WTC11 (cell line): ENCODE measurements at regions not wholly inside any gene's neighbourhood (a gene's known extent, or its start where the extent isn't known, plus 50 kb on each side); places are given as distances from the start of the nearest gene placed in this dataset.

Experiments
- ATAC-seq: fragments of 200-7000 bp; cut with Tn5 transposase; 2 replicates; pipeline ENCODE4 v1.10.0; 2021; ENCODE audit warnings: mild to moderate bottlenecking, moderate library complexity
- CTCF ChIA-PET: fragments of 300-600 bp; sonication (Branson Sonifier 250); formaldehyde crosslinking; loops from one replicate; lab custom pipeline; 2021; ENCODE audit warnings: antibody characterized with exemption; lab: Charles Lee
- POLR2A ChIA-PET: fragments of 350-600 bp; sonication (Branson Sonifier 250); formaldehyde crosslinking; loops from one replicate; lab custom pipeline; 2021; ENCODE audit warnings: antibody characterized with exemption; lab: Charles Lee
- DNase-seq: peaks from one replicate; pipeline ENCODE4 v3.0.0; 2021; ENCODE audit warnings: low spot score
- H3K27ac Mint-ChIP-seq: 2 replicates; pipeline ENCODE4 v1.8.0; 2021; ENCODE audit warnings: mixed read lengths
- H3K27me3 Mint-ChIP-seq: 2 replicates; pipeline ENCODE4 v1.8.0; 2021; ENCODE audit warnings: low read depth, mild to moderate bottlenecking, moderate library complexity, mixed read lengths
- H3K36me3 Mint-ChIP-seq: 2 replicates; pipeline ENCODE4 v1.8.0; 2021; ENCODE audit warnings: mixed read lengths
- H3K4me1 Mint-ChIP-seq: 2 replicates; pipeline ENCODE4 v1.8.0; 2022; ENCODE audit warnings: mixed read lengths
- H3K4me3 Mint-ChIP-seq: 2 replicates; pipeline ENCODE4 v1.8.0; 2021; ENCODE audit warnings: mild to moderate bottlenecking, moderate library complexity, mixed read lengths
- H3K9me3 Mint-ChIP-seq: 2 replicates; pipeline ENCODE4 v1.8.0; 2021; ENCODE audit warnings: mixed read lengths
- CREM ChIP-seq: sonication (generic); formaldehyde crosslinking; IDR thresholded peaks from 2 replicates; pipeline ENCODE4 v1.8.1; 2022; ENCODE audit warnings: mild to moderate bottlenecking, missing genetic modification reagents, moderate library complexity
- FOXK1 ChIP-seq: sonication (generic); formaldehyde crosslinking; IDR thresholded peaks from 2 replicates; pipeline ENCODE4 v1.8.0; 2022; ENCODE audit warnings: mild to moderate bottlenecking, moderate library complexity, missing genetic modification reagents
- IRF2 ChIP-seq: sonication (generic); formaldehyde crosslinking; IDR thresholded peaks from 2 replicates; pipeline ENCODE4 v1.8.0; 2022; ENCODE audit warnings: low read depth, missing genetic modification reagents, borderline replicate concordance
- JAZF1 ChIP-seq: fragments of 250-450 bp; sonication (Bioruptor Pico); IDR thresholded peaks from 2 replicates; pipeline ENCODE4 v1.9.0; 2021; ENCODE audit warnings: moderate library complexity, mild to moderate bottlenecking, inconsistent platforms
- NFE2L1 ChIP-seq: sonication (generic); formaldehyde crosslinking; IDR thresholded peaks from 2 replicates; pipeline ENCODE4 v1.8.1; 2023; ENCODE audit warnings: missing genetic modification reagents
- NR3C1 ChIP-seq: sonication (generic); formaldehyde crosslinking; conservative IDR thresholded peaks from 2 replicates; pipeline ENCODE4 v1.8.1; 2023; ENCODE audit warnings: low read depth, mild to moderate bottlenecking, missing genetic modification reagents
- SOX15 ChIP-seq: fragments of 250-450 bp; sonication (Bioruptor Pico); IDR thresholded peaks from 2 replicates; pipeline ENCODE4 v1.9.0; 2021; ENCODE audit warnings: mild to moderate bottlenecking
- SP1 ChIP-seq: sonication (generic); formaldehyde crosslinking; conservative IDR thresholded peaks from 2 replicates; pipeline ENCODE4 v1.8.1; 2022; ENCODE audit warnings: missing genetic modification reagents
- TCF7 ChIP-seq: sonication (generic); formaldehyde crosslinking; IDR thresholded peaks from 2 replicates; pipeline ENCODE4 v1.8.0; 2022; ENCODE audit warnings: mild to moderate bottlenecking, low read depth, missing genetic modification reagents, moderate library complexity
- TEAD4 ChIP-seq: sonication (generic); formaldehyde crosslinking; IDR thresholded peaks from 2 replicates; pipeline ENCODE4 v1.8.0; 2022; ENCODE audit warnings: mild to moderate bottlenecking, missing genetic modification reagents
- ZNF232 ChIP-seq: sonication (generic); formaldehyde crosslinking; IDR thresholded peaks from 2 replicates; pipeline ENCODE4 v1.8.0; 2022; ENCODE audit warnings: mild to moderate bottlenecking, missing genetic modification reagents
- ZNF263 ChIP-seq: sonication (generic); formaldehyde crosslinking; IDR thresholded peaks from 2 replicates; pipeline ENCODE4 v1.8.1; 2022; ENCODE audit warnings: low read depth, mild to moderate bottlenecking, moderate library complexity, missing genetic modification reagents
- ZNF317 ChIP-seq: sonication (generic); formaldehyde crosslinking; IDR thresholded peaks from 2 replicates; pipeline ENCODE4 v1.8.1; 2023; ENCODE audit warnings: low read depth, mild to moderate bottlenecking, moderate library complexity, missing genetic modification reagents, borderline replicate concordance
- TF ChIP-seq, protein P1 (sequence below): sonication (generic); formaldehyde crosslinking; IDR thresholded peaks from 2 replicates; pipeline ENCODE4 v1.8.1; 2023; ENCODE audit warnings: mild to moderate bottlenecking, missing genetic modification reagents, moderate library complexity
- TF ChIP-seq, protein P2 (sequence below): sonication (generic); formaldehyde crosslinking; IDR thresholded peaks from 2 replicates; pipeline ENCODE4 v1.8.1; 2022; ENCODE audit warnings: low read depth, mild to moderate bottlenecking, moderate library complexity, missing genetic modification reagents, borderline replicate concordance
- TF ChIP-seq, protein P3 (sequence below): sonication (generic); formaldehyde crosslinking; IDR thresholded peaks from 2 replicates; pipeline ENCODE4 v1.8.0; 2022; ENCODE audit warnings: mild to moderate bottlenecking, missing genetic modification reagents
- TF ChIP-seq, protein P4 (sequence below): sonication (generic); formaldehyde crosslinking; IDR thresholded peaks from 2 replicates; pipeline ENCODE4 v1.8.1; 2023; ENCODE audit warnings: mild to moderate bottlenecking, moderate library complexity, missing genetic modification reagents
- TF ChIP-seq, protein P5 (sequence below): sonication (generic); formaldehyde crosslinking; IDR thresholded peaks from 2 replicates; pipeline ENCODE4 v1.8.1; 2023; ENCODE audit warnings: mild to moderate bottlenecking, missing genetic modification reagents
- TF ChIP-seq, protein P6 (sequence below): sonication (generic); formaldehyde crosslinking; IDR thresholded peaks from 2 replicates; pipeline ENCODE4 v1.8.0; 2023; ENCODE audit warnings: missing genetic modification reagents, mild to moderate bottlenecking, borderline replicate concordance
- TF ChIP-seq, protein P7 (sequence below): sonication (generic); formaldehyde crosslinking; IDR thresholded peaks from 2 replicates; pipeline ENCODE4 v1.8.1; 2023; ENCODE audit warnings: mild to moderate bottlenecking, missing genetic modification reagents

DNA sequence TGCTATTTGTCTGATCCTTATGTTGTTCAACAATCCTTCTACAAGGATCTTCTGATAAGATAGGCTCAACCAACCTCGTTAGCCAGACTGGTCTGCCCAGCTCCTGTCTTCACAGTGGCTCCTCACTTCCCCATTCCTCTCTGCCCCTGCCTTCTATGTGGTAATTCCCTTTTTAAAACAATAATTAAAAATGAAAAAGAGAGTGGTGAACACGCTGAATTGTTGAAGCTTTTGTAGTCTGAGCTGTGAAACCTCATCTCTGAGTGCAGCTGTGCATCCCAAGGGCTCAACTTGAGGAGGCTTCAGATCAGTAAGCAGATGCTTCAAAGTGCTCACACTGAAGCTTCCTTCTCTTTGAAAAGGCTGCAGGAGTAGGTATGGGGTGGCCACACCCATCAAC is 70.7 kb upstream of the JUN start:
- TF ChIP-seq, protein P1, sequence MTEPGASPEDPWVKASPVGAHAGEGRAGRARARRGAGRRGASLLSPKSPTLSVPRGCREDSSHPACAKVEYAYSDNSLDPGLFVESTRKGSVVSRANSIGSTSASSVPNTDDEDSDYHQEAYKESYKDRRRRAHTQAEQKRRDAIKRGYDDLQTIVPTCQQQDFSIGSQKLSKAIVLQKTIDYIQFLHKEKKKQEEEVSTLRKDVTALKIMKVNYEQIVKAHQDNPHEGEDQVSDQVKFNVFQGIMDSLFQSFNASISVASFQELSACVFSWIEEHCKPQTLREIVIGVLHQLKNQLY (CRISPR knock-in tag) = no peak
- no peak for TF ChIP-seq CREM (CRISPR knock-in tag)
- TF ChIP-seq ZNF263 (CRISPR knock-in tag) = no peak
- TF ChIP-seq, protein P2, sequence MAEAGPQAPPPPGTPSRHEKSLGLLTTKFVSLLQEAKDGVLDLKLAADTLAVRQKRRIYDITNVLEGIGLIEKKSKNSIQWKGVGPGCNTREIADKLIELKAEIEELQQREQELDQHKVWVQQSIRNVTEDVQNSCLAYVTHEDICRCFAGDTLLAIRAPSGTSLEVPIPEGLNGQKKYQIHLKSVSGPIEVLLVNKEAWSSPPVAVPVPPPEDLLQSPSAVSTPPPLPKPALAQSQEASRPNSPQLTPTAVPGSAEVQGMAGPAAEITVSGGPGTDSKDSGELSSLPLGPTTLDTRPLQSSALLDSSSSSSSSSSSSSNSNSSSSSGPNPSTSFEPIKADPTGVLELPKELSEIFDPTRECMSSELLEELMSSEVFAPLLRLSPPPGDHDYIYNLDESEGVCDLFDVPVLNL = no peak
- no peak for TF ChIP-seq ZNF317 (CRISPR knock-in tag)
- TF ChIP-seq, protein P3, sequence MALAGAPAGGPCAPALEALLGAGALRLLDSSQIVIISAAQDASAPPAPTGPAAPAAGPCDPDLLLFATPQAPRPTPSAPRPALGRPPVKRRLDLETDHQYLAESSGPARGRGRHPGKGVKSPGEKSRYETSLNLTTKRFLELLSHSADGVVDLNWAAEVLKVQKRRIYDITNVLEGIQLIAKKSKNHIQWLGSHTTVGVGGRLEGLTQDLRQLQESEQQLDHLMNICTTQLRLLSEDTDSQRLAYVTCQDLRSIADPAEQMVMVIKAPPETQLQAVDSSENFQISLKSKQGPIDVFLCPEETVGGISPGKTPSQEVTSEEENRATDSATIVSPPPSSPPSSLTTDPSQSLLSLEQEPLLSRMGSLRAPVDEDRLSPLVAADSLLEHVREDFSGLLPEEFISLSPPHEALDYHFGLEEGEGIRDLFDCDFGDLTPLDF (CRISPR knock-in tag) = no peak
- no peak for TF ChIP-seq FOXK1 (CRISPR knock-in tag)
- TF ChIP-seq, protein P4, sequence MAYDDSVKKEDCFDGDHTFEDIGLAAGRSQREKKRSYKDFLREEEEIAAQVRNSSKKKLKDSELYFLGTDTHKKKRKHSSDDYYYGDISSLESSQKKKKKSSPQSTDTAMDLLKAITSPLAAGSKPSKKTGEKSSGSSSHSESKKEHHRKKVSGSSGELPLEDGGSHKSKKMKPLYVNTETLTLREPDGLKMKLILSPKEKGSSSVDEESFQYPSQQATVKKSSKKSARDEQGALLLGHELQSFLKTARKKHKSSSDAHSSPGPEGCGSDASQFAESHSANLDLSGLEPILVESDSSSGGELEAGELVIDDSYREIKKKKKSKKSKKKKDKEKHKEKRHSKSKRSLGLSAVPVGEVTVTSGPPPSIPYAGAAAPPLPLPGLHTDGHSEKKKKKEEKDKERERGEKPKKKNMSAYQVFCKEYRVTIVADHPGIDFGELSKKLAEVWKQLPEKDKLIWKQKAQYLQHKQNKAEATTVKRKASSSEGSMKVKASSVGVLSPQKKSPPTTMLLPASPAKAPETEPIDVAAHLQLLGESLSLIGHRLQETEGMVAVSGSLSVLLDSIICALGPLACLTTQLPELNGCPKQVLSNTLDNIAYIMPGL (CRISPR knock-in tag) = no peak
- TF ChIP-seq NFE2L1 (CRISPR knock-in tag) = no peak
- no peak for TF ChIP-seq JAZF1 (CRISPR knock-in tag)
- TF ChIP-seq SOX15 (CRISPR knock-in tag) = no peak
- TF ChIP-seq SP1 (CRISPR knock-in tag) = no peak
- ATAC-seq (no peak), DNase-seq (no peak)
- ChIA-PET POLR2A (no interaction called here), CTCF (interaction anchor here (1.3 kb wide), 1 partner anchor 13 kb away, joined by 6 read pairs; no protein-coding TSS in a partner anchor)
- peaks cover 38% of the 10 kb centered on the region for H3K4me1 Mint-ChIP-seq
- no peaks in the 10 kb centered on the region for H3K9me3 Mint-ChIP-seq
- no peaks in the 10 kb centered on the region; the same call in 1 of the 2 replicates for H3K27me3 Mint-ChIP-seq
- H3K4me3 Mint-ChIP-seq = no peak overlapping the region
- no peak overlapping the region for H3K27ac Mint-ChIP-seq
- no peaks in the 10 kb centered on the region for H3K36me3 Mint-ChIP-seq

DNA sequence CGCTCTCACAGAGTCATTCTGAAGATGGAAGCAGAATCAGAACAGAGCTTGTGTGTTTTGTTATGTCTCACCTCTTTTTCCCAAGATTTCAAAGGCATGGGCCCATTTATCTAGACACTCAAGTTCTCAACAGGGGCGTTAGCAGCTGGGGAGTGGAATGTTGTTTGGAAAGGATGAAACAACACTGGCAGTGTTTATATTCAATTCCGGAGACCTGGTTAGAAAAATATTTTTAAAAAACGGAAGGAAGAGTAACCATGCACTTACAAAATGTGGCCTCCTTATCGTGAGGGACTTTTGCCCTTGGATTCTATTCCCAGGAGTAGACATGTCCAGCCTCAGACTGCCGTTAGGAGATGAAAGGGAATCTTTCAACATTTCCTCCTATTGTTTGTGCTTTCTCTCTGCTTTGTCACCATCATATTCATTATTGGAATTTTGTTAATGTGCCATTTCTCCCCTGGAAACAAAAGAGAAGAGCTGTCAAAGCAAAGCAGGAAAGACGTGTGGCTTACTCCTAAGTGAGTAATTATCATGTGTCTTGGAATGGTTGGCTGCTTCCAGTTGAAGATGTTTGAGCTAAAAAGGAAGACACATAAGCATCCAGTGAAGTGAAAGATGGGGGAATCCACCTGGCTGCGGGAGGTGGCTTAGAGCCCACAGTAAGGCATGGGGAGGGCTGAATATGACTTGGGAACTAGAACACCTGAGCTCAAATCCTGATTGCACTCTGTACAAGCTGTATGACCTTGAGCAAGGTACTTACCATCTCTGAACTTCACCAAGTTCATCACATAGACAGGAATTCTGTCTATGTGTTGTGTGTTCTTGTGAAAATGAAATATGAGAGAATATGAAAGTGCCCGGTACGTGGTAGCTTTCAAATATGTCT is 71.7 kb upstream of the JUN start:
- Mint-ChIP-seq H3K36me3 (no peaks in the 10 kb centered on the region), H3K4me3 (no peak overlapping the region), H3K4me1 (peaks cover 38% of the 10 kb centered on the region), H3K27ac (no peak overlapping the region), H3K27me3 (no peaks in the 10 kb centered on the region; the same call in 1 of the 2 replicates), H3K9me3 (no peaks in the 10 kb centered on the region)
- POLR2A ChIA-PET = no interaction called here
- CTCF ChIA-PET = interaction anchor here (0.5 to 1.3 kb wide), 2 partner anchors 14 to 1432 kb away, joined by 6 to 7 read pairs; partner anchors contain the start of gene DAB1
- DNase-seq (no peak), ATAC-seq (no peak)
- TF ChIP-seq, protein P5, sequence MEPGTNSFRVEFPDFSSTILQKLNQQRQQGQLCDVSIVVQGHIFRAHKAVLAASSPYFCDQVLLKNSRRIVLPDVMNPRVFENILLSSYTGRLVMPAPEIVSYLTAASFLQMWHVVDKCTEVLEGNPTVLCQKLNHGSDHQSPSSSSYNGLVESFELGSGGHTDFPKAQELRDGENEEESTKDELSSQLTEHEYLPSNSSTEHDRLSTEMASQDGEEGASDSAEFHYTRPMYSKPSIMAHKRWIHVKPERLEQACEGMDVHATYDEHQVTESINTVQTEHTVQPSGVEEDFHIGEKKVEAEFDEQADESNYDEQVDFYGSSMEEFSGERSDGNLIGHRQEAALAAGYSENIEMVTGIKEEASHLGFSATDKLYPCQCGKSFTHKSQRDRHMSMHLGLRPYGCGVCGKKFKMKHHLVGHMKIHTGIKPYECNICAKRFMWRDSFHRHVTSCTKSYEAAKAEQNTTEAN (CRISPR knock-in tag) = no peak
- TF ChIP-seq IRF2 (CRISPR knock-in tag) = no peak
- no peak for TF ChIP-seq TCF7 (CRISPR knock-in tag)
- no peak for TF ChIP-seq ZNF232
- TF ChIP-seq, protein P6, sequence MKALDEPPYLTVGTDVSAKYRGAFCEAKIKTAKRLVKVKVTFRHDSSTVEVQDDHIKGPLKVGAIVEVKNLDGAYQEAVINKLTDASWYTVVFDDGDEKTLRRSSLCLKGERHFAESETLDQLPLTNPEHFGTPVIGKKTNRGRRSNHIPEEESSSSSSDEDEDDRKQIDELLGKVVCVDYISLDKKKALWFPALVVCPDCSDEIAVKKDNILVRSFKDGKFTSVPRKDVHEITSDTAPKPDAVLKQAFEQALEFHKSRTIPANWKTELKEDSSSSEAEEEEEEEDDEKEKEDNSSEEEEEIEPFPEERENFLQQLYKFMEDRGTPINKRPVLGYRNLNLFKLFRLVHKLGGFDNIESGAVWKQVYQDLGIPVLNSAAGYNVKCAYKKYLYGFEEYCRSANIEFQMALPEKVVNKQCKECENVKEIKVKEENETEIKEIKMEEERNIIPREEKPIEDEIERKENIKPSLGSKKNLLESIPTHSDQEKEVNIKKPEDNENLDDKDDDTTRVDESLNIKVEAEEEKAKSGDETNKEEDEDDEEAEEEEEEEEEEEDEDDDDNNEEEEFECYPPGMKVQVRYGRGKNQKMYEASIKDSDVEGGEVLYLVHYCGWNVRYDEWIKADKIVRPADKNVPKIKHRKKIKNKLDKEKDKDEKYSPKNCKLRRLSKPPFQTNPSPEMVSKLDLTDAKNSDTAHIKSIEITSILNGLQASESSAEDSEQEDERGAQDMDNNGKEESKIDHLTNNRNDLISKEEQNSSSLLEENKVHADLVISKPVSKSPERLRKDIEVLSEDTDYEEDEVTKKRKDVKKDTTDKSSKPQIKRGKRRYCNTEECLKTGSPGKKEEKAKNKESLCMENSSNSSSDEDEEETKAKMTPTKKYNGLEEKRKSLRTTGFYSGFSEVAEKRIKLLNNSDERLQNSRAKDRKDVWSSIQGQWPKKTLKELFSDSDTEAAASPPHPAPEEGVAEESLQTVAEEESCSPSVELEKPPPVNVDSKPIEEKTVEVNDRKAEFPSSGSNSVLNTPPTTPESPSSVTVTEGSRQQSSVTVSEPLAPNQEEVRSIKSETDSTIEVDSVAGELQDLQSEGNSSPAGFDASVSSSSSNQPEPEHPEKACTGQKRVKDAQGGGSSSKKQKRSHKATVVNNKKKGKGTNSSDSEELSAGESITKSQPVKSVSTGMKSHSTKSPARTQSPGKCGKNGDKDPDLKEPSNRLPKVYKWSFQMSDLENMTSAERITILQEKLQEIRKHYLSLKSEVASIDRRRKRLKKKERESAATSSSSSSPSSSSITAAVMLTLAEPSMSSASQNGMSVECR (CRISPR knock-in tag) = no peak
- TF ChIP-seq NR3C1 (CRISPR knock-in tag) = no peak
- TF ChIP-seq, protein P1 (CRISPR knock-in tag) = no peak
- TF ChIP-seq, protein P7, sequence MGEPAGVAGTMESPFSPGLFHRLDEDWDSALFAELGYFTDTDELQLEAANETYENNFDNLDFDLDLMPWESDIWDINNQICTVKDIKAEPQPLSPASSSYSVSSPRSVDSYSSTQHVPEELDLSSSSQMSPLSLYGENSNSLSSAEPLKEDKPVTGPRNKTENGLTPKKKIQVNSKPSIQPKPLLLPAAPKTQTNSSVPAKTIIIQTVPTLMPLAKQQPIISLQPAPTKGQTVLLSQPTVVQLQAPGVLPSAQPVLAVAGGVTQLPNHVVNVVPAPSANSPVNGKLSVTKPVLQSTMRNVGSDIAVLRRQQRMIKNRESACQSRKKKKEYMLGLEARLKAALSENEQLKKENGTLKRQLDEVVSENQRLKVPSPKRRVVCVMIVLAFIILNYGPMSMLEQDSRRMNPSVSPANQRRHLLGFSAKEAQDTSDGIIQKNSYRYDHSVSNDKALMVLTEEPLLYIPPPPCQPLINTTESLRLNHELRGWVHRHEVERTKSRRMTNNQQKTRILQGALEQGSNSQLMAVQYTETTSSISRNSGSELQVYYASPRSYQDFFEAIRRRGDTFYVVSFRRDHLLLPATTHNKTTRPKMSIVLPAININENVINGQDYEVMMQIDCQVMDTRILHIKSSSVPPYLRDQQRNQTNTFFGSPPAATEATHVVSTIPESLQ = no peak
- TF ChIP-seq TEAD4 (CRISPR knock-in tag) = no peak
